Stimulated activated effector memory CD8-positive, alpha-beta T cell treated with anti-CD3 and anti-CD28 coated beads, Interleukin-12 subunit alpha, Interleukin-12 subunit beta, amount 100 ng/mL, for 72 hours (primary cell): ENCODE measurements at regions not wholly inside any gene's neighbourhood (a gene's known extent, or its start where the extent isn't known, plus 50 kb on each side); places are given as distances from the start of the nearest gene placed in this dataset.
"Not testable (repeated sequence)": the region's sequence is repeated elsewhere in the genome, so short reads cannot be mapped to it uniquely, and the experiment has no call there.

Experiments used
- ATAC-seq: fragments of 150-1000 bp; cut with Tn5 transposase; 2 replicates; pipeline ENCODE4 v1.10.0; 2021
- DNase-seq, 2 donors: peaks; one replicate each; pipeline ENCODE4 v3.0.0; 2021 to 2022; ENCODE audit warnings: low spot score in 2 of 2
- H3K27ac Mint-ChIP-seq: one replicate; pipeline ENCODE4 v1.8.0; 2022; ENCODE audit warnings: mild to moderate bottlenecking, mixed read lengths
- H3K36me3 Mint-ChIP-seq: one replicate; pipeline ENCODE4 v1.8.0; 2022; ENCODE audit warnings: mild to moderate bottlenecking, mixed read lengths
- H3K4me1 Mint-ChIP-seq: one replicate; pipeline ENCODE4 v1.8.0; 2022; ENCODE audit warnings: mixed read lengths
- H3K4me3 Mint-ChIP-seq: one replicate; pipeline ENCODE4 v1.8.0; 2022; ENCODE audit warnings: mild to moderate bottlenecking, mixed read lengths
- H3K9me3 Mint-ChIP-seq: one replicate; pipeline ENCODE4 v1.8.0; 2022; ENCODE audit warnings: mixed read lengths

DNA sequence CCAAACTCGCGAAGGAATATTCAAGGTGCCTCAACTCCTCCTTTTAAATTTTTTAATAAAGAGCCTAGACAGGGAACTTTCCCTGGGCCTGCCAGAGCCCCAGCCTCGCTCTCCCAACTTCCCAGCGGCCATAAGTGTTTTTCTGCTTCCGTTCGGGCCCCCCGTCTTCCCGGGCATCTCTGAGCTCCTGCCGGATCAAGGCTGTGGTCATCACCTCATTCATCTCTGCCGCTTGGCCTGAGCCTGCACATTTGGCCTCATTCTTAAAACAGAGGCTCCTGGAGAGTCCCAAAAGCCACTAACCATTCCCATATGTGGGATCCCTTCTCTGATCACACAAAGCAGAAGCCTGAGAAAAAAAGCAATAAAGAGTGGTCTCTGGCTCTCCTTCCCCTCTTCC is 969.1 kb upstream of the DEFB115 start:
- Mint-ChIP-seq H3K36me3 (peaks cover 15% of the 10 kb centered on the region), H3K4me1 (peaks cover 20% of the 10 kb centered on the region), H3K27ac (peak overlapping the region; percentile 85), H3K4me3 (no peak overlapping the region), H3K9me3 (peaks cover 3% of the 10 kb centered on the region)
- DNase-seq (no peak), ATAC-seq (no peak)

DNA sequence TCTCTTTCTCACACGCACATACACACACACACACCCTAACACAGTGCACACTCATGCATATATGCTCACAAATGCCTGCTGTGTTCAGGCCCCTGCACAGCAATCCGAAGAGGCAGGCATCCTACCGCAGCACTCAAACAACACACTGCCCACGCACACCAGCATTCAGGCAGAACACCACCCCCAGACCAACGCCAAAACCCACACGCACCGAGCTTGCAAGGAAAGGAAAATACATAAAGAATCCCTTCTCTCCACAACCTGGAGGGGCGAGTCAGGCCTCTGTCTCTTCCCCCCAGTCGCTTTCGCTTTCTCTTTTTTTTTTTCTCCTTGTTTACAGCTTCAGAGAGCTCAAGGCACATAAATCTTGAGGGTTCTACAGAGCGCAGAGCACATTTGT is 968.4 kb upstream of the DEFB115 start:
- DNase-seq: peak in 1 of 2 donors; percentile 62
- peaks cover 20% of the 10 kb centered on the region for H3K4me1 Mint-ChIP-seq
- not testable (repeated sequence) for ATAC-seq, H3K9me3 Mint-ChIP-seq, H3K36me3 Mint-ChIP-seq
- peak overlapping the region; percentile 85 for H3K27ac Mint-ChIP-seq
- peak overlapping the region; percentile 78 for H3K4me3 Mint-ChIP-seq

GRCh38 chr20:30289711-30290141 is 967.7 kb upstream of the DEFB115 start:
- not testable (repeated sequence) for H3K9me3 Mint-ChIP-seq, H3K36me3 Mint-ChIP-seq, ATAC-seq
- H3K4me1 Mint-ChIP-seq: peaks cover 20% of the 10 kb centered on the region
- H3K4me3 Mint-ChIP-seq: peak overlapping the region; percentile 78
- peak overlapping the region; percentile 85 for H3K27ac Mint-ChIP-seq
- DNase-seq: peak in 1 of 2 donors; percentile 74

GRCh38 chr20:30290361-30291063 is 967.0 kb upstream of the DEFB115 start:
- DNase-seq (peak in 1 of 2 donors; percentile 68), ATAC-seq (peak; percentile 43)
- Mint-ChIP-seq H3K4me3 (peak overlapping the region; percentile 78), H3K27ac (peak overlapping the region; percentile 85), H3K4me1 (peaks cover 20% of the 10 kb centered on the region)
- not testable (repeated sequence) for H3K9me3 Mint-ChIP-seq, H3K36me3 Mint-ChIP-seq

DNA sequence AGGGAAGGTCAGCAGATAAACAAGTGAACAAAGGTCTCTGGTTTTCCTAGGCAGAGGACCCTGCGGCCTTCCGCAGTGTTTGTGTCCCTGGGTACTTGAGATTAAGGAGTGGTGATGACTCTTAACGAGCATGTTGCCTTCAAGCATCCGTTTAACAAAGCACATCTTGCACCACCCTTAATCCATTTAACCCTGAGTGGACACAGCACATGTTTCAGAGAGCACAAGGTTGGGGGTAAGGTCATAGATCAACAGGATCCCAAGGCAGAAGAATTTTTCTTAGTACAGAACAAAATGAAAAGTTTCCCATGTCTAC is 966.4 kb upstream of the DEFB115 start:
- H3K36me3 Mint-ChIP-seq, ATAC-seq, DNase-seq, H3K9me3 Mint-ChIP-seq: not testable (repeated sequence)
- Mint-ChIP-seq H3K27ac (peak overlapping the region; percentile 22), H3K4me3 (peak overlapping the region; percentile 78), H3K4me1 (peaks cover 20% of the 10 kb centered on the region)

DNA sequence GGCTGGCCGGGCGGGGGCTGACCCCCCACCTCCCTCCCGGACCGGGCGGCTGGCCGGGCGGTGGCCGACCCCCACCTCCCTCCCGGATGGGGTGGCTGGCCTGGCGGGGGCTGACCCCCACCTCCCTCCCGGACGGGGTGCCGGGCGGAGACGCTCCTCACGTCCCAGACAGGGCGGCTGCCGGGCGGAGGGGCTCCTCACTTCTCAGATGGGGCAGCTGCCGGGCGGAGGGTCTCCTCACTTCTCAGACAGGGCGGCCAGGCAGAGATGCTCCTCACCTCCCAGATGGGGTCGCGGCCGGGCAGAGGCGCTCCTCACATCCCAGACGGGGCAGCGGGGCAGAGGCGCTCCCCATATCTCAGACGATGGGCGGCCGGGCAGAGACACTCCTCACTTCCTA is 965.8 kb upstream of the DEFB115 start:
- H3K9me3 Mint-ChIP-seq, H3K27ac Mint-ChIP-seq, H3K4me3 Mint-ChIP-seq, H3K36me3 Mint-ChIP-seq, ATAC-seq: not testable (repeated sequence)
- DNase-seq: peak in 1 of 2 donors; percentile 40
- peaks cover 20% of the 10 kb centered on the region for H3K4me1 Mint-ChIP-seq

DNA sequence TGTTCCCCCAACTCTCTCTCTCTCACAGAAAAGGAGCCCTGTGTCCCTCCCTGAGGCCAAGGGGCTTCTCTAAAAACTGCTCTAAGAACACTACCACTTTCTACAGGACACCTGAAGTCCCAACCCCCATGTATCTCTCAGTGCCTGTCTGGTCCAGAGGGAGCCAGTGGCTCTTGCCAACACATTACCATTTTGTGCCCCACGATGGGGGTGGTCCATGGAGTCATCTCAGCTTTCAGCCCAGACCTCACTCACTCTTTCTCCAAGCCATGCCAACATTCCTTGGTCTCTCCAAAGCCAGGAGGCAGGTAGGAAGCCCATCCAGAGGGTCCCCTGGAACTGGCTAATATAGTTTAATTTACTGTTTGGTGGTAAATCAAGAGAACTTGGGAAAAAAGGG is 962.1 kb upstream of the DEFB115 start:
- H3K4me1 Mint-ChIP-seq, H3K9me3 Mint-ChIP-seq, DNase-seq, ATAC-seq, H3K36me3 Mint-ChIP-seq, H3K4me3 Mint-ChIP-seq, H3K27ac Mint-ChIP-seq: not testable (repeated sequence)

DNA sequence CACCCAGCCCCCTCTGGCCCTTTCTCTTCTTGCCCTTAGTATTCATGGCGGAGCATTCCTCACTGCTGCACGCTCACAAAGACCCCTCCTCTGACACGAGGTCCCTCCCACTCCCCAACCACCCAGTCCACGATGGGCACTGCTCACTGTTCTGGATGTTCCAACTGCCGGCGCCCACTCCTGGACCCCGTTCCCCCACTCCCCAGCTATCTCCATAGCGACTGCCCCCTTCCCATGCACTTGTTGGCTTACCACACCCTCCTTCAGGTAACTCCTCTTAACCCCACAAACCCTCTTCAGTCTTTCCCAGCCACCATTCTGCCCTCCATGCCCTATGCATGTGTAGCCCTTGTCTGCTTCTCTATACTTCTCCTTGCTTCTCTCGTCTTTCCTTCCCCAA is 961.5 kb upstream of the DEFB115 start:
- H3K27ac Mint-ChIP-seq, H3K36me3 Mint-ChIP-seq, H3K4me3 Mint-ChIP-seq, DNase-seq, ATAC-seq, H3K9me3 Mint-ChIP-seq, H3K4me1 Mint-ChIP-seq: not testable (repeated sequence)

GRCh38 chr20:30297878-30298595 is 959.4 kb upstream of the DEFB115 start:
- not testable (repeated sequence) for H3K9me3 Mint-ChIP-seq

DNA sequence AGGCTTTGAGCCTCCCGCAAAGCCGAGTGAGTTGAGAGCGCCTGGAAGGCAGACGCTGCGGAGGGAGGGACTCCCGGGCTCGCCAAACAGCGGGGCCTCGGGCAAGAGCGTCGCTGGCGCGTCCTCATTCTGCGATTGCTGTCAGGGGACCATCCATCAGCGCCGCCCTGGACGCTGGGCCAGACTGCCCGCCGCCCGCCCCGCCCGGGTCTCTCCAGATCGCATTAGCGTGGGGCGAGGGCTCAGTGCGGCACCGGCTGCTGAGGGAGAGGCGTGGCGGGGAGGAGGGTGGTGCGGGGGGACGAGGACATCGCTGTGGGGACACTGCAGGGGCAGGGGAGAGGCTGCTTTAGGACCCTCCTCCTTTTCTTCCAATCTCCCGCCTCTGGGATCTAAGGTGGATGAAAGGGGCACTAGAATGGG is 957.2 kb upstream of the DEFB115 start:
- H3K4me3 Mint-ChIP-seq: peak overlapping the region; percentile 34
- H3K4me1 Mint-ChIP-seq, H3K36me3 Mint-ChIP-seq, DNase-seq, H3K27ac Mint-ChIP-seq, H3K9me3 Mint-ChIP-seq, ATAC-seq: not testable (repeated sequence)

More at GRCh38 chr20:30297878-30298595, 959.4 kb upstream of the DEFB115 start:
- not testable (repeated sequence) for H3K4me3 Mint-ChIP-seq, H3K36me3 Mint-ChIP-seq, DNase-seq, H3K4me1 Mint-ChIP-seq, ATAC-seq, H3K27ac Mint-ChIP-seq

GRCh38 chr20:30302786-30303185 is 954.7 kb upstream of the DEFB115 start:
- not testable (repeated sequence) for DNase-seq, H3K27ac Mint-ChIP-seq, ATAC-seq, H3K36me3 Mint-ChIP-seq, H3K4me1 Mint-ChIP-seq, H3K9me3 Mint-ChIP-seq, H3K4me3 Mint-ChIP-seq

DNA sequence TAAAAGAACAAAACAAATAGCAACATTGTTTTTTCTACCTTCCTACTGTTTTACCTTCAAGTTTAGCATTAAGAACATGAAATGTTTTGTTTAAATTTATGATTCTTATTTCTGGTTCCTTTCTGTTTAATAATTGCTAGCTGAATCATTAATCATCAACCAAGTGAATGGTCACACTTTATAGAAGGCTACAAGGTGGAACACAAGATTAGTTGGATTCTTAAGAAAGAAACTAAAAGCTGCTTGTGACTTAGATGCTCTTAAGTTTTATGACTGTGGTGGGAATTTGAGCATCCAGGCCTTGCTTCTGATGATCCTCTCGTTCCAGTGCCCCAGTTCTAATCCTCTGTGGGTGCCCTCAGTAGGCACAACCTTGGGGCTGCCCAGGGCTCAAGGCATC is 947.5 kb upstream of the DEFB115 start:
- H3K4me1 Mint-ChIP-seq, H3K4me3 Mint-ChIP-seq, DNase-seq, H3K27ac Mint-ChIP-seq, H3K9me3 Mint-ChIP-seq, ATAC-seq, H3K36me3 Mint-ChIP-seq: not testable (repeated sequence)

DNA sequence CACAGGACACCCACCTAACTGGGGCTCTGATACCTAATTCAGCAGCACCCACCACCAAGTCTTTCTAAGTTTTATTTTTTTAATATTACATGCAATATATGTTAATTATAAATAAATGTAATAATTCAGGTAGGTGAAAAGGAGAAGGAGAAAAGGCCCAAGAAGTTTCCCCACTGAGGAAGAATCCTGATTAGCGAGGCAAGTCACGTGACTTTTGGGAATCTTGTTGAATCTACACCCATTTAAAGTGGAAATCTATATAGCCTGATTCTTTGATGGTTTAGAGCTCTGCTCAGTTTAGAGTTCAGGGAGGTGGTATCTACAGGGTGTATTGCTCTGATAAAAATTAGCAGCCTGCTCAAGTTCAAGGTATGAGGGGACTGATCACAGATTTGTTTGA is 947.1 kb upstream of the DEFB115 start:
- not testable (repeated sequence) for H3K4me3 Mint-ChIP-seq, H3K36me3 Mint-ChIP-seq, H3K9me3 Mint-ChIP-seq, H3K4me1 Mint-ChIP-seq, ATAC-seq, H3K27ac Mint-ChIP-seq, DNase-seq

GRCh38 chr20:30312220-30312619 is 945.2 kb upstream of the DEFB115 start:
- H3K36me3 Mint-ChIP-seq: not testable (repeated sequence)

DNA sequence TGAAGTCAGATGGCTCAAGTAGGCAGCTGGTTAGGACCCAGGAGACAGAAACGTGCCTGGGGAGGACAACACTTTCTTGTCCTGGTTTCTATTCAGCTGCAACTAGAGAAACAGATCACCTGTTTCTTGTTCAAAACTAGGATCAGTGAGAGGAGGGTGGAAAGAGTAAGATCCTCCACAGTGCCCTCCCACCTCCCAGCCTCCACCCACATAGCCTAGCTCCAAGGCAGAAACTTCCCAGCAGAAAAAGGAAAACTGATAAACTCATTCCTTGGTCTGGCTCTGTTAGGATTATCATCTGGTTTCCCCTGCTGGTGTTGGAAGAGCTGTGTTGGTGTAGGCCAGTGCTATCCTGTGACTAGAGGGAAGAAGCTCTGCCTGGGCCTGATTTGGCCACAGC is 943.8 kb upstream of the DEFB115 start:
- ATAC-seq, H3K36me3 Mint-ChIP-seq, H3K9me3 Mint-ChIP-seq, H3K4me3 Mint-ChIP-seq, H3K4me1 Mint-ChIP-seq, H3K27ac Mint-ChIP-seq, DNase-seq: not testable (repeated sequence)

More at GRCh38 chr20:30312220-30312619, 945.2 kb upstream of the DEFB115 start:
- H3K9me3 Mint-ChIP-seq, H3K27ac Mint-ChIP-seq, DNase-seq, H3K4me1 Mint-ChIP-seq, ATAC-seq, H3K4me3 Mint-ChIP-seq: not testable (repeated sequence)

GRCh38 chr20:30316063-30316462 is 941.4 kb upstream of the DEFB115 start:
- not testable (repeated sequence) for H3K27ac Mint-ChIP-seq, H3K9me3 Mint-ChIP-seq, DNase-seq, H3K4me1 Mint-ChIP-seq, H3K4me3 Mint-ChIP-seq, H3K36me3 Mint-ChIP-seq, ATAC-seq
